Activated T-helper 1 cell treated with anti-CD3 and anti-CD28 coated beads, Interleukin-12 subunit alpha, Interleukin-12 subunit beta, Interleukin-2, Interleukin-4 antibody, amounts not matched to agents 30 ng/mL and 10 ng/mL and 1 ng/mL, durations not matched to agents 14 hours and 24 hours and 36 hours (primary cell): ENCODE measurements at regions not wholly inside any gene's neighbourhood (a gene's known extent, or its start where the extent isn't known, plus 50 kb on each side); places are given as distances from the start of the nearest gene placed in this dataset.

Experiments used
- DNase-seq: peaks from one replicate; pipeline ENCODE4 v3.0.0; 2021; ENCODE audit warnings: low spot score
- H3K27ac Mint-ChIP-seq: one replicate; pipeline ENCODE4 v1.8.0; 2021; ENCODE audit warnings: mild to moderate bottlenecking, mixed read lengths
- H3K27me3 Mint-ChIP-seq: one replicate; pipeline ENCODE4 v1.8.0; 2022; ENCODE audit warnings: mild to moderate bottlenecking, moderate library complexity, mixed read lengths; ENCODE audit not compliant: insufficient read depth
- H3K36me3 Mint-ChIP-seq: one replicate; pipeline ENCODE4 v1.8.0; 2021; ENCODE audit warnings: low read depth, mixed read lengths
- H3K4me1 Mint-ChIP-seq: one replicate; pipeline ENCODE4 v1.8.0; 2021; ENCODE audit warnings: low read depth, mixed read lengths
- H3K4me3 Mint-ChIP-seq: one replicate; pipeline ENCODE4 v1.8.0; 2021; ENCODE audit warnings: mild to moderate bottlenecking, moderate library complexity, mixed read lengths
- H3K9me3 Mint-ChIP-seq: one replicate; pipeline ENCODE4 v1.8.0; 2021; ENCODE audit warnings: mixed read lengths
- intact Hi-C: fragments of 100-400 bp; cut with micrococcal nuclease; formaldehyde crosslinking; loops from one replicate; pipeline ENCODE4 v1.15.1; 2024

DNA sequence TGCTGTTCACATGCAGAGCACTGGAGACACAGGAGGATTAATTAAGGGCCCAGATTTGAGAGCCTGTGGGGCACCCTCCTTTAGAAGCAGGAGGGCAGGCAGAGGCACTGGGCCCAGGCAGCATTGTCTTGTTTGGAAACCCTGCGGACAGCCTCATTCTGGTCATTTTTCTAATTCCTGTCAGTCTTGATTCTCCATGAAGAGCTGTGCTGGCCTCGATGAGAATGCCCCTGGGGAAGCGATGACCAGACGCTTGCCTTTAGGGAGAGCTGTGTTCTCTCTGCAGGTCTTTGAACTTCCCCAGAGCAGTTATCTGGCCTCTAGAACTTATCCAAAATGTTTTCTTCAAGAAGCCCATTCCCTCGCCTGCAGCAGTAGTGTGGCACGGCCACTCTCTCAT lies 117.8 kb upstream of the PTCH1 start:
- intact Hi-C loops, result no loop called here
- H3K9me3 Mint-ChIP-seq, result peaks cover 21% of the 10 kb centered on the region
- no peak overlapping the region for H3K27ac Mint-ChIP-seq
- H3K4me3 Mint-ChIP-seq, result no peak overlapping the region
- H3K4me1 Mint-ChIP-seq, result peaks cover 2% of the 10 kb centered on the region
- DNase-seq, result no peak
- H3K27me3 Mint-ChIP-seq, result peaks cover 34% of the 10 kb centered on the region
- H3K36me3 Mint-ChIP-seq, result no peaks in the 10 kb centered on the region

DNA sequence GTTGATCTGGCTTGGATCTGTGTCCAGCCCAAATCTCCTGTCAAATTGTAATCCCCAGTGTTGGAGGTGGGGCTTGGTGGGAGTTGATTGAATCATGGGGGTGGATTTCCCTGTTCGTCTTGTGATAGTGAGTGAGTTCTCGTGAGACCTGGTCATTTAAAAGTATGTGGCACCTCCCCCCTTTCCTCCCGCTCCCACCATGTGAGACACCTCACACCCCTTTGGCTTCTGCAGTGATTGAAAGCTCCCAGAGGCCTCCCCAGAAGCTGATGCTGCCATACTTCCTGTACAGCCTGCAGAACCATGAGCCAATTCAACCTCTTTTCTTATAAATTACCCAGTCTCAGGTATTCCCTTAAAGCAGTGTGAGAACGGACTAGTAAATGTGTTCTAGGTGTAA lies 117.3 kb upstream of the PTCH1 start:
- H3K4me1 Mint-ChIP-seq, result peaks cover 6% of the 10 kb centered on the region
- intact Hi-C loops, result no loop called here
- peaks cover 32% of the 10 kb centered on the region for H3K27me3 Mint-ChIP-seq
- no peak for DNase-seq
- H3K9me3 Mint-ChIP-seq, result peaks cover 21% of the 10 kb centered on the region
- H3K36me3 Mint-ChIP-seq, result no peaks in the 10 kb centered on the region
- H3K27ac Mint-ChIP-seq, result no peak overlapping the region
- H3K4me3 Mint-ChIP-seq, result no peak overlapping the region

DNA sequence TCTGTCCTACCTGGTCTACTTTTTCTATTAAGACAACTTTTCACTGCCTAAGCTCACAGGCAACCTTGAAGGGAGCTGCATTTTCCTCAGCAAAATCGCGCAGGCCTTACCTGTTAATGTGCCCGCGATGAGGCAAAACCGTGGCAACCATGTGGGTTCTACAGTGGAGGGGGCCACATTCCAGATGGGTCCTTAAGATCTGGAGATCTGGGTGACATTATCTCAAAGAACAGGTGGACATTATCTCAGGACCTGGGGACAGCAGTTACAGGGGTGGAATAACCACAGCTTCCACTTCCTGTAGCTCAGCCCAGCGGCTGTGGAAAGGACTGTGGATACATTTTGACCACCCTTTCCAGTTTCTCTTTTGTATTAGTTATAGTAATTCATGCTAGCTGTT lies 112.8 kb upstream of the PTCH1 start:
- Mint-ChIP-seq H3K4me3 (no peak overlapping the region), H3K36me3 (peaks cover 8% of the 10 kb centered on the region), H3K9me3 (peaks cover 50% of the 10 kb centered on the region), H3K27me3 (peaks cover 11% of the 10 kb centered on the region), H3K27ac (no peak overlapping the region), H3K4me1 (peaks cover 27% of the 10 kb centered on the region)
- intact Hi-C loops, result no loop called here
- no peak for DNase-seq

DNA sequence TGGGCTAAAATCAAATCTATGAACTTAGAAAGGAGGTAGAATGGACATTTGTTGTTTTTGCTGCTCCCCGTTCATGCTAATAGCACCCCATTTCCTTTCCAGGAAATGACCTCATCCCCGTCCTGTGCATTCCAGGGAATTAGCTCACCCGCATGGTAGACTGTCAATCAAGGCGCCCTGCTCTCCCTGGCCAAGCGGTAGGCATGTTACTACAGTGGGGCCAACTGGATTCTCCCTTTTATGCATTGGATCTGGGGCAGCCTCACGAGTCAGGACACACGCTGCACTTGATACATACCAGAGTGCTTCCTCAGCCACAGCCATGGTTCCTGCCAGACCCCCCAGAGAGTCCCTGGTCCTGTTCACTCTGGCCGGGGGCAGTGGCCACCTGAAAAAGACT lies 111.0 kb upstream of the PTCH1 start:
- peaks cover 10% of the 10 kb centered on the region for H3K36me3 Mint-ChIP-seq
- no peak overlapping the region for H3K4me3 Mint-ChIP-seq
- H3K27ac Mint-ChIP-seq, result no peak overlapping the region
- intact Hi-C loops, result loop anchor here (1.0 kb wide), 1 partner anchor 96 kb away; no protein-coding TSS in a partner anchor
- no peak for DNase-seq
- peaks cover 59% of the 10 kb centered on the region for H3K9me3 Mint-ChIP-seq
- H3K4me1 Mint-ChIP-seq, result peaks cover 27% of the 10 kb centered on the region
- H3K27me3 Mint-ChIP-seq, result peaks cover 5% of the 10 kb centered on the region

DNA sequence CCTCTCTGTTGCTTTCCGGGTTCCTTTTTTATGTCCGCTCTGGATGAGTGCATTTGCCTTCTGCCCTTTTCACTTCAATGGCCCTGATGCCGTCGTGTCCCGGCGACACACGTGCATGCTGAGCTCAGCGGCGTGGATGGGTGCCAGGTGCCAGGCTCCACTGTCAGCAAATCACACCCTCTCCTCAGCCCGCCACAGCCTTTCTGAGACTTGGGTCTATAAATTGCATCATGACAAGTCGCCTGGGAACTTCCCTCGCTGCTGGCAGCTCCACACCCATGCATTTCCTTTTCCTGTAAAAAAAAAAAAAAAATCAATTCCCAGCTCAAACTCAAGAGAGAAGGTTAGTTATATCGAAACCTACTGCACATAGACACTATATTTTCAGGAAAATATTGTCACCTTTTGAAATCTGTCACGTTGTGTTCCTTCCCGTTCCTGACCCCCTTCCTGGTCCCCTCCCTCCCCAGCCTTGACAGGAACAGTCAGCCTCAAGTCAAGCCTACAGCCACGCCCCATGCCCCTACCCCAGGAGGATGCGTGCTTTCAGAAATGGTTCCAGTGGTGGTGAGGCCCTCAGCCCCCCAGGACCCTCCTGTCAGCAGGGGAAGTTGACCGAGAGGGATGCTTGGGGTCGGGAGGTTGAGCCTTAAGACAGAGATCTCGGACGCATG lies 110.3 kb upstream of the PTCH1 start:
- DNase-seq, result peak; percentile 51
- Mint-ChIP-seq H3K4me3 (peak overlapping the region; percentile 45), H3K27me3 (peaks cover 5% of the 10 kb centered on the region), H3K4me1 (peaks cover 27% of the 10 kb centered on the region), H3K36me3 (peaks cover 10% of the 10 kb centered on the region), H3K27ac (peak overlapping the region; percentile 67), H3K9me3 (peaks cover 62% of the 10 kb centered on the region)
- intact Hi-C loops, result loop anchor here (1.0 kb wide), 1 partner anchor 97 kb away; no protein-coding TSS in a partner anchor

DNA sequence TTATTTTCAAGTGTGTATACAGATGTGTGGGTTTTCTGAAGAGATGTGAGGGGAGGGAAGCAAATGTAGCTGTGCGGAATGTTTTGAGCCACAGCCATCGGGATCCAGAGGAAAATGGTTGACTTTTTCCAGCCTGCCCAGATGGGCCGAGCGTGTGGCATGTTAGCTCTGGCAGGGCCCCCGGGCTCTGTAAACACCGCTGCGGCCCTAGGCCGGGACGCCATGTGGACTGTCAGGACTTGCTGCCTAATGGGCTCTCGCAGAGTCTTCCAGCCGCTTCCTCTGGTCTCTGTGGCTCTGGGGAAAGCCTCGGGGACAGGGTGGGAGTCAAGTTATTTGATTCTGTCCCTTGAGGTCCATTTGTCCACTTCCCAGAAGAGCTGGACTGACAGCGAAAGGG lies 109.6 kb upstream of the PTCH1 start:
- intact Hi-C loops, result no loop called here
- Mint-ChIP-seq H3K9me3 (peaks cover 57% of the 10 kb centered on the region), H3K36me3 (peaks cover 10% of the 10 kb centered on the region), H3K27ac (no peak overlapping the region), H3K4me1 (peaks cover 27% of the 10 kb centered on the region), H3K27me3 (peaks cover 7% of the 10 kb centered on the region), H3K4me3 (no peak overlapping the region)
- DNase-seq, result no peak

DNA sequence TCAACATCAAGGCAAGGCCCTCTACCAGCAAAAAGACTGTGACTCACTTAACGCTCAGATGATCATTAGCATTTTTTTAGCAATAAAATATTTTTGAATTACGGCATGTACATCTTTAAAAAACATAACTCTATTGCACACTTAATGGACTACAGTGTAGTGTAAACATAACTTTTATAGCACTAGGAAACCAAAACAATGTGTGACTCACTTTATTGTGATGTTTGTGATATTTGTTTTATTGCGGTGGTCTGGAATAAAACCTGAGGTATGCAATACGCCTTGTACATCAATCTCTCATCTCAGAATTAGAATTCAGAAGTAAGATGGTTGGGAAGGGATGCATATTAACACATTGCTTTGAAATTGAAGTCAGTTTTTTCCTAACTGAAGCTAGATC lies 106.9 kb upstream of the PTCH1 start:
- Mint-ChIP-seq H3K27me3 (peaks cover 4% of the 10 kb centered on the region), H3K36me3 (peaks cover 10% of the 10 kb centered on the region), H3K9me3 (peaks cover 47% of the 10 kb centered on the region), H3K4me3 (no peak overlapping the region), H3K27ac (no peak overlapping the region), H3K4me1 (peaks cover 21% of the 10 kb centered on the region)
- no peak for DNase-seq
- intact Hi-C loops, result no loop called here

DNA sequence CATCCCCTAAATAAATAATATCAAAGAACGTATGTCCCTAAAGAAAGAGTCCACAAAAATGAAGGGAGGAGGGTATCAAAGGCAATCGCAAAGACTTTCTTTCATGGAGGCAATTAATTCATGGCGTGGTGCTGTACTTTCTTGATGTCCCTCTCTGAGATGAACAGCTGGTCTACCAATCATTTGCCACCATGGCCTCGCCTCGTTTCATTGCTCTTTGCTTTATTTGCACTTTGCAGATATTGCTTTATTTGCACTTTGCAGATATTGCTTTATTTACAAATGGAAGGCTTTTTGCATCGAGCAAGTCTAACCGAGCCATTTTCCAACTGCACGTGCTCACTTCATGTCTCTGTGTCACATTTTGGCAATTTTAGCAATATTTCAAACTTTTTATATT lies 104.0 kb upstream of the PTCH1 start:
- Mint-ChIP-seq H3K27me3 (peaks cover 12% of the 10 kb centered on the region), H3K27ac (no peak overlapping the region), H3K9me3 (peaks cover 20% of the 10 kb centered on the region), H3K4me3 (no peak overlapping the region), H3K36me3 (peaks cover 5% of the 10 kb centered on the region), H3K4me1 (no peaks in the 10 kb centered on the region)
- DNase-seq, result no peak
- intact Hi-C loops, result no loop called here

DNA sequence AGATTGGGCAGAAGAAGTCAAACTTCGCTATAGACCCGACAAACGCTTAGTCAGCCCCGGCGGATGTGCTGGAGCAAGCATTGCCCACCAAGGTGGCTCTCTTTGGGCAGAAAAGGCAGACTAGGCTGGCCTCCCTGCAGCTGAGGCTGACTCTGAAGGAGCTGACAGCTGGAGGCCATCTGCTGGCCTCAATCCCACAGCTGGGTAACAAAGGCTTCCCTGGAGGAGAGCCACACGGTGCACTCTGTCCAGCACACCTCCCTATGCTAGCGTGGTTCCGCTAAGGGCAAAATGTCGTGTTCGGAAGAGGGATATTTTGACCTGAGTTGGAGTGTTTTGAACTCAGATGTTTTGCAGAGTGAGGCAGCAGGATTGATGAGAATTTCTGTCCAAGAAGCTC lies 103.5 kb upstream of the PTCH1 start:
- H3K36me3 Mint-ChIP-seq, result peaks cover 4% of the 10 kb centered on the region
- no peak overlapping the region for H3K27ac Mint-ChIP-seq
- peaks cover 12% of the 10 kb centered on the region for H3K27me3 Mint-ChIP-seq
- peaks cover 18% of the 10 kb centered on the region for H3K9me3 Mint-ChIP-seq
- DNase-seq, result no peak
- H3K4me1 Mint-ChIP-seq, result no peaks in the 10 kb centered on the region
- H3K4me3 Mint-ChIP-seq, result no peak overlapping the region
- intact Hi-C loops, result no loop called here

DNA sequence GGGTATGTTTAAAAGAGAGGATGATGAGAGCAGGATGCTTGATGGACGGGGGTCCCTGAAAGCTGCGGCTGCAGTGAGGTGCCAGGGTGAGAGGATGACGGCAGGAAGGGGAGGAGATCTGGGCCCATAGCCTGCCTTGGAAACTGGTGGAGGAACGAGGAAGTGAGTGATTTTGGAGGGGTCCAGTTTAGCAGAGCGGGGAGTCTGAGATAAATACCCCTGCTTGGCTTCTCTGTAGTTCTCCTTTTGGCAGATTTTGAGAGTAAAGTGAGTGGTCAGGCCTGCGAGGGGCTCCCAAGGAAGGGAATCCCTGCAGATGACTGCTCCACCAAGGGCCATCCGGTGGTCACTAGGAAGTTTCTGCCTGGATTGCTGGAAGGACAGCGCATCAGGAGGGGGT lies 98.5 kb upstream of the PTCH1 start:
- Mint-ChIP-seq H3K27ac (no peak overlapping the region), H3K9me3 (no peaks in the 10 kb centered on the region), H3K36me3 (no peaks in the 10 kb centered on the region), H3K4me3 (no peak overlapping the region), H3K27me3 (peaks cover 20% of the 10 kb centered on the region), H3K4me1 (no peaks in the 10 kb centered on the region)
- no peak for DNase-seq
- intact Hi-C loops, result no loop called here

DNA sequence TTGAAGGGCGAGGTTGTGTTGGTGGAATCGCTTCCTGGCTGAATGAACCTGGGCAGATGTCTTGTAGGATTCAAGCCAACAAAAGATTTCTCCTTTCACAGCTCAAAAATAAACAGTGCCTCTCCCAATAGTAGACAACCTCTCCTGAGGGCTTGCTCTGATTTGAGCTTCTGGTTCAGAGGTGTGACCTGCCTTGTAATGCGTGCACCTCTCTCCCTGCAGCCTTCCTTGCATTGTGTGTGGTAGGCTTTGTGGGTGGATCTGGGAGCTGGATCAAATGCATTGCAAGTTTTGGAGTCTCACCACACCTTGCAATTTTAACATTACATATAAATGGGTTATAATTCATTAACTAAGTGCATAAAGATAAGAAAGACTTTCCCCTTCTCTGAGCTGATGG lies 96.9 kb upstream of the PTCH1 start:
- no peak overlapping the region for H3K4me3 Mint-ChIP-seq
- H3K27me3 Mint-ChIP-seq, result peaks cover 21% of the 10 kb centered on the region
- no peak overlapping the region for H3K27ac Mint-ChIP-seq
- H3K36me3 Mint-ChIP-seq, result no peaks in the 10 kb centered on the region
- no peak for DNase-seq
- intact Hi-C loops, result no loop called here
- H3K9me3 Mint-ChIP-seq, result no peaks in the 10 kb centered on the region
- H3K4me1 Mint-ChIP-seq, result no peaks in the 10 kb centered on the region

DNA sequence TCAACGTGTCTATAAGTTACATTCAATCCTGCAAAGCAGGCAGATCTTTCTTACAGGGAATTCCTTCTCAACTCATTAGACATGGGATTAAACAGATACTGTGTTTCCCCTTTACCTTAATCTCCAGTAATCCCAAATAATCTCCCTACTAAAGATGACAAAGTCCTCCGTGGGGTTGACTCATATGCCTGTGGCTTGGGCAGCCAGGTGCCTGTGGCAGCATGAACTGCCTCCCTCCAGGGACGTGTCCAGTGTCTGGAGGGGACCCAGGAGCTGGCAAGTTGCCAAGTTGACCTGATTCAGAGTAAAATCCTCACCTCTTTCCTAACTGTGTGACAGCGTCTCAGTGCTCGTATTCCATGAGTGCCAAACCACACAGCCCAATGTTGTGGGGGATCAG lies 94.6 kb upstream of the PTCH1 start:
- Mint-ChIP-seq H3K9me3 (no peaks in the 10 kb centered on the region), H3K4me1 (no peaks in the 10 kb centered on the region), H3K27me3 (peaks cover 13% of the 10 kb centered on the region), H3K4me3 (no peak overlapping the region), H3K36me3 (no peaks in the 10 kb centered on the region), H3K27ac (no peak overlapping the region)
- DNase-seq, result no peak
- intact Hi-C loops, result no loop called here

DNA sequence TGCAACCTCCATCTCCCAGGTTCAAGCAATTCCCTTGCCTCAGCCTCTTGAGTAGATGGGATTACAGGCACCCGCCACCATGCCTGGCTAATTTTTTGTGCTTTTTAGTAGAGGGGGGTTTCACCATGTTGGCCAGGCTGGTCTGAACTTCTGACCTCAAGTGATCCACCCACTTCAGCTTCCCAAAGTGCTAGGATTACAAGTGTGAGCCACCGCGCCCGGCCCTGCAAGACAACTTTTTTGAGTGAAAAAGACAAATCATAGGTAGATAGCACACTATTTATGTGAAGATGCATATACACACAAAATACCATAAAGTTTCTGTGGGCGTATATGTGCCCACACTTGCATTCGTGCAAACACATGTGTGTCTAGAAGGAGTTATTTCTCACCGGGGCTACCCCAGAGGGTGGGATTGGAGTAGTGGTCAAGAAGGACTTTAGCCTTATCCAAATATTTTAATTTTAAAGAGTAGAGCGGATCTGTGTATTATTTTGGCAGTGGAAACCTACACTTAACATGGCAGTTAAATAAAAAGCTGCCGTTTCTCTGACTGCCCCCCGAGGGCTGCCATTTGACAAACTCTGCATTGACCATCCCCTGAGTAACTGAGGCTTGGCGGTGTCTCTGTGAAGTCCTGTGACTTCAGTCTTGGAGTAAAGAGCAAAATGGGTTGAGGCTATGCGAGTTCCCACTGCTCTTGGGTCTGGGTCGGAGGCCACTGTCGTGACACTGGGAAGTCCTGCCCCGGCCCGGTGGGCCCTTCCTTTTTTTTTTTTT lies 93.4 kb upstream of the PTCH1 start:
- Mint-ChIP-seq H3K27me3 (peaks cover 13% of the 10 kb centered on the region), H3K36me3 (no peaks in the 10 kb centered on the region), H3K4me1 (no peaks in the 10 kb centered on the region), H3K4me3 (no peak overlapping the region), H3K9me3 (no peaks in the 10 kb centered on the region), H3K27ac (no peak overlapping the region)
- DNase-seq, result no peak
- intact Hi-C loops, result no loop called here
